GM10266 (cell line): ENCODE measurements at regions not wholly inside any gene's neighbourhood (a gene's known extent, or its start where the extent isn't known, plus 50 kb on each side); places are given as distances from the start of the nearest gene placed in this dataset.

Experiments
- DNase-seq: peaks from one replicate; pipeline ENCODE4 v3.0.0; 2012; ENCODE audit errors: extremely low spot score
- CTCF ChIP-seq: IDR thresholded peaks from 2 replicates; pipeline ENCODE4 v1.5.1; 2012; ENCODE audit warnings: mild to moderate bottlenecking, low read depth; ENCODE audit not compliant: control insufficient read depth, insufficient read depth; ENCODE audit errors: missing control alignments

GRCh38 chr5:163185315-163185714 lies 252.1 kb upstream of the CCNG1 start:
- no peak for DNase-seq
- no peak for TF ChIP-seq CTCF

DNA sequence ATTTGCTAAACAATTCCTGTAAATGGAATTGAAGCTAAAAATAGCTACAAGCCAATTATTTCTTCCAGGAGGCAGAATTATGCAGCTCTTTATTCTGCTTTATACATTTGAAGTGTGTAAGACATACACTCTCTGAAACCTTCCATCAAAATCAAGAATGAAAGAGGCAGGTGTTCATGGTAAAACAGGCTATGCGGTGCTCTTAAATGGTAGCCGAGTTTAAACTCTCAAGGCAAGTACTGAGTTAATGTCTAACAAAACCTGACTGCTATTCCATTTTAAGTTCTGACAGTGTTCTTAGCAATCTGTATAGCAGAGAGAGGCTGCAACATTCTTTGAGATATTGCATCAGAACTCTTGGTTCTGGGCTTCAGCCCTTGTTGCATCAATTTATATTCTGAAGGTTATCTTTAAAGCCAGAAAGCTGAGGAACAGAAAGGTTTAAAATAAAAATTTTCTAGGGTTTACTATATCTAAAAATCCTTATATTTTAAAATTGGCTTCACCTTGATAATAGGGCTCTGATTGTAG lies 248.3 kb upstream of the CCNG1 start:
- DNase-seq: no peak
- no peak for TF ChIP-seq CTCF

GRCh38 chr5:163190283-163190682 lies 247.1 kb upstream of the CCNG1 start:
- TF ChIP-seq CTCF: no peak
- no peak for DNase-seq

DNA sequence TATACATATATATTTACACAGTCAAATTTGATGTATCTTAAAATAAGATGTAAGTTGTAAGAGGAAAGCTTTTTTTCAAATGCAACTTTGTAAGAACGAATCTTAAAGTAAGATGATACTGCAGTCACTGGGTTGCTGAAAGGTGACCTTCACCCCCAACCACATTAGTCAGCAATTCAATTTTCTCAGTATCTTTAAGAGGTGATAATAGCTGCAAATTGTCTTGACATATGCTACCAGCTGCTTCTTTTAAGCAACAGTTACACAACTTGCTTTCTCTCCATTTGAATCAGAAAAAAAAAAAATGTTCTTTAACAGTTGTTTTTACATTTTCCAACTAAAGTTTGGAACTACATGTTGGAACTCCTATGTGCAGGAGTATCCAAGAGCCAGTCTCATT lies 246.6 kb upstream of the CCNG1 start:
- DNase-seq: no peak

DNA sequence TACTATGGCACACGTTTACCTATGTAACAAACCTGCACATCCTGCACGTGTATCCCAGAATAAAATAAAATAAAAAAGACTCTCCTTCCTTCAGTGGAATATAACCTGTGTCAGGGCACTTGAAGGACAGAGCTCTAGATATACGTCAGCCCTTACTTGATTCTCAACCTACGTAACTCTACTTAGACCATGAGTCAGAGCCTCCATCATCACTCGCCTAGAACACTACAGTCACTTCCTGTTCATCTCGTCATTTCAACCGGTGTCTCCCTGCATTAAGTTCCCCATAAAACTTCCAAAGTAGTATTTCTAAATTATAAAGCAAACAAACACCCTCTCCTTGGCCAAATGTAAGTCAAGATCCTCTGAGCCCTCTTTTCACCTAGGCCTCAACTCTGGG lies 243.5 kb upstream of the CCNG1 start:
- no peak for DNase-seq
- no peak for TF ChIP-seq CTCF

More for the DNA sequence above, 246.6 kb upstream of the CCNG1 start:
- no peak for TF ChIP-seq CTCF

GRCh38 chr5:163205645-163206044 lies 231.8 kb upstream of the CCNG1 start:
- no peak for DNase-seq
- TF ChIP-seq CTCF: no peak

- DNase-seq: no peak
- TF ChIP-seq CTCF: no peak
Observed at GRCh38 chr5:163221581-163221980, 215.8 kb upstream of the CCNG1 start.

- no peak for DNase-seq
- no peak for TF ChIP-seq CTCF
Observed at GRCh38 chr5:163222982-163223381, 214.4 kb upstream of the CCNG1 start.
